ENCODE measurements at regions not wholly inside any gene's neighbourhood (a gene's known extent, or its start where the extent isn't known, plus 50 kb on each side); places are given as distances from the start of the nearest gene placed in this dataset.

- Histone ChIP-seq H3K79me2 (ENCODE audit: control insufficient read depth in 1 of 2, insufficient read depth in 2 of 2, low read length in 2 of 2) (no peaks in the 10 kb centered on the region), H3K4me3 (ENCODE audit: extremely low read depth in 1 of 4, insufficient read depth in 2 of 4, low read depth in 3 of 4, low read length in 4 of 4) (no peak overlapping the region), H4K20me1 (replicated peaks in 1 of 2; ENCODE audit: control insufficient read depth in 1 of 2, insufficient read depth in 2 of 2, low read length in 2 of 2) (no peaks in the 10 kb centered on the region), H3K18ac (ENCODE audit: extremely low read depth, low read length) (no peak overlapping the region), H3K9ac (replicated peaks in 1 of 4; ENCODE audit: extremely low read depth in 1 of 4, low read depth in 3 of 4, low read length in 3 of 4) (no peak overlapping the region), H3K14ac (ENCODE audit: insufficient read length) (no peak overlapping the region), H3K23me2 (ENCODE audit: low read depth, low read length) (no peaks in the 10 kb centered on the region), H3K23ac (ENCODE audit: insufficient read length) (no peak overlapping the region), H3K56ac (replicated peaks; ENCODE audit: insufficient read length, low read depth, low read length) (no peak overlapping the region), H2BK120ac (replicated peaks; ENCODE audit: low read depth, low read length) (no peak overlapping the region), H3K4me2 (ENCODE audit: insufficient read depth in 1 of 2, low read depth in 2 of 2, low read length in 2 of 2) (no peak overlapping the region), H3K4ac (replicated peaks; ENCODE audit: insufficient read length, low read depth, low read length) (no peak overlapping the region), H3K4me1 (replicated peaks in 1 of 4; ENCODE audit: control insufficient read depth in 3 of 4, insufficient read depth in 4 of 4, low read length in 3 of 4) (no peaks in the 10 kb centered on the region), H3K27me3 (replicated peaks in 1 of 4; ENCODE audit: control insufficient read depth in 3 of 4, extremely low read depth in 1 of 4, insufficient read depth in 3 of 4, low read length in 3 of 4) (no peaks in the 10 kb centered on the region), H2BK20ac (ENCODE audit: low read length) (no peak overlapping the region), H2AFZ (ENCODE audit: low read length) (no peak overlapping the region; the same call in 1 of the 2 replicates), H2BK12ac (ENCODE audit: low read depth, low read length) (no peak overlapping the region), H2BK5ac (ENCODE audit: low read depth, low read length) (no peak overlapping the region), H3K9me3 (ENCODE audit: insufficient read depth in 2 of 2, low read depth in 1 of 2, low read length in 1 of 2) (no peaks in the 10 kb centered on the region), H4K8ac (ENCODE audit: extremely low read depth, insufficient read depth, low read length) (no peak overlapping the region), H3K79me1 (ENCODE audit: low read depth, low read length) (no peaks in the 10 kb centered on the region), H4K5ac (ENCODE audit: insufficient read length, low read depth, low read length) (no peak overlapping the region), H4K91ac (replicated peaks; ENCODE audit: insufficient read length, low read length) (no peak overlapping the region), H3K27ac (ENCODE audit: low read depth, low read length) (no peak overlapping the region), H2AK5ac (ENCODE audit: low read depth, low read length) (no peak overlapping the region), H3K36me3 (ENCODE audit: control insufficient read depth in 2 of 4, insufficient read depth in 4 of 4, low read length in 3 of 4) (no peaks in the 10 kb centered on the region), H2BK15ac (ENCODE audit: low read length) (no peak overlapping the region)
- DNase-seq (ENCODE audit: low read depth in 1 of 2, low spot score in 2 of 2) (no peak), FAIRE-seq (no peak)
- ChIA-PET POLR2A (ENCODE audit: partially characterized antibody) (no interaction called here), CTCF (ENCODE audit: partially characterized antibody) (interaction anchor here (1.2 kb wide), 1 partner anchor 115 kb away, joined by 5 read pairs; no protein-coding TSS in a partner anchor)
- no peak for TF ChIP-seq CEBPB (IDR thresholded peaks at IDR 0.05; ENCODE audit: low read depth, low read length)
- no peak for TF ChIP-seq USF2 (IDR thresholded peaks at IDR 0.05; ENCODE audit: low read length)
- no peak for TF ChIP-seq SRF (IDR thresholded peaks at IDR 0.05; ENCODE audit: low read depth, low read length)
- no peak for TF ChIP-seq BCL11A (IDR thresholded peaks at IDR 0.05; ENCODE audit: low read depth in 2 of 2, low read length in 2 of 2)
- no peak for TF ChIP-seq PHF8 (conservative IDR thresholded peaks at IDR 0.05; ENCODE audit: low read depth, low read length)
- TF ChIP-seq YY1 (IDR thresholded peaks at IDR 0.05; ENCODE audit: low read depth, low read length), result no peak
- TF ChIP-seq TEAD4 (IDR thresholded peaks at IDR 0.05; ENCODE audit: low read depth, low read length), result no peak
- no peak for TF ChIP-seq GABPA (IDR thresholded peaks at IDR 0.05; ENCODE audit: borderline replicate concordance, insufficient read depth, low read length)
- 85% methylated on average over 7 of the region's 7 CpGs; no CpG with 5 or more reads in 1 of the 2 experiments for WGBS, 2 experiments (ENCODE audit: extremely low coverage in 1 of 2, insufficient coverage in 1 of 2, insufficient read length in 1 of 2, insufficient replicate concordance in 2 of 2, low coverage in 1 of 2, low lambda C conversion rate in 2 of 2, missing lambda C conversion rate in 1 of 2)
These were observed 161.3 kb upstream of the IFNG-AS1 start for GRCh38 chr12:67827820-67828383.

All from H1 (cell line).